ENCODE measurements at regions not wholly inside any gene's neighbourhood (a gene's known extent, or its start where the extent isn't known, plus 50 kb on each side); places are given as distances from the start of the nearest gene placed in this dataset.

DNA sequence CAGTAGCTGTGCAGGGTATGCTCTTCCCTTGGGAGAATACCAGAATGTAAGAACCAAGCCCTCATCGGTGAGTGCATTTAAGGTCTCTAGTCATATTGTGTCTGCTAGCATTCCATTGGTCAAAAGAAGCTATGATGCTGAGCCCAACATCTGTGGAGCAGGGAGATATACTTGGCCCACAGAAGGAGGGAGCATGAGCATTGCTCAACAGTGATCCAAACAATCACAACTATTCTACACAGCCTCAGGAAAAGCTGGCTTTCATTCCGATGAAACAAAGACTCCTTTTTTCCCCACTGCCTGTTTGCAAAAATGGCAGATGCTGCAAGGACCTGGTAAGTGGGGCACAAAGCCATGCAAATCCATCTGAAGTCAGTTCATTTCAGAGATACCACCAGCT lies 80.6 kb upstream of the DHX15 start:
- TF ChIP-seq, protein P1, sequence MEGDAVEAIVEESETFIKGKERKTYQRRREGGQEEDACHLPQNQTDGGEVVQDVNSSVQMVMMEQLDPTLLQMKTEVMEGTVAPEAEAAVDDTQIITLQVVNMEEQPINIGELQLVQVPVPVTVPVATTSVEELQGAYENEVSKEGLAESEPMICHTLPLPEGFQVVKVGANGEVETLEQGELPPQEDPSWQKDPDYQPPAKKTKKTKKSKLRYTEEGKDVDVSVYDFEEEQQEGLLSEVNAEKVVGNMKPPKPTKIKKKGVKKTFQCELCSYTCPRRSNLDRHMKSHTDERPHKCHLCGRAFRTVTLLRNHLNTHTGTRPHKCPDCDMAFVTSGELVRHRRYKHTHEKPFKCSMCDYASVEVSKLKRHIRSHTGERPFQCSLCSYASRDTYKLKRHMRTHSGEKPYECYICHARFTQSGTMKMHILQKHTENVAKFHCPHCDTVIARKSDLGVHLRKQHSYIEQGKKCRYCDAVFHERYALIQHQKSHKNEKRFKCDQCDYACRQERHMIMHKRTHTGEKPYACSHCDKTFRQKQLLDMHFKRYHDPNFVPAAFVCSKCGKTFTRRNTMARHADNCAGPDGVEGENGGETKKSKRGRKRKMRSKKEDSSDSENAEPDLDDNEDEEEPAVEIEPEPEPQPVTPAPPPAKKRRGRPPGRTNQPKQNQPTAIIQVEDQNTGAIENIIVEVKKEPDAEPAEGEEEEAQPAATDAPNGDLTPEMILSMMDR (IDR thresholded peaks at IDR 0.05; ENCODE audit: low read length): no peak
- TF ChIP-seq EZH2 (optimal IDR thresholded peaks at IDR 0.05; ENCODE audit: low read depth, low read length): no peak
- no peak for TF ChIP-seq EZH2phosphoT487 (IDR thresholded peaks at IDR 0.05; ENCODE audit: low read length)
